Adrenal gland (tissue), 5 donors: ENCODE measurements at regions not wholly inside any gene's neighbourhood (a gene's known extent, or its start where the extent isn't known, plus 50 kb on each side); places are given as distances from the start of the nearest gene placed in this dataset.

Experiments
- CTCF ChIP-seq, 6 experiments: fragments of 450-650 bp in 4 of 6; fragments of 200-600 bp in 2 of 6; sonication (generic) in 1 of 6; IDR thresholded peaks; 1 replicate in 5 of 6; 2 replicates in 1 of 6; pipeline versions ENCODE4 v1.5.1 to v1.8.0; 2016 to 2021; ENCODE audit warnings: antibody characterized with exemption in 6 of 6, mild to moderate bottlenecking in 2 of 6, moderate library complexity in 1 of 6
- POLR2A ChIP-seq, 2 donors: fragments of 450-650 bp; IDR thresholded peaks; one replicate each; pipeline ENCODE4 v1.6.1; 2017; ENCODE audit warnings: antibody characterized with exemption in 2 of 2, mild to moderate bottlenecking in 2 of 2, moderate library complexity in 1 of 2
- donor health status: DM: no; HTN: no; CAD: no.

GRCh38 chr3:34678575-34678974 lies 880.1 kb downstream of the PDCD6IP start:
- TF ChIP-seq CTCF (IDR thresholded peaks at IDR 0.05) (no peak), POLR2A (IDR thresholded peaks at IDR 0.05) (no peak)
